Ectodermal cell (in vitro differentiated cells): ENCODE measurements at regions not wholly inside any gene's neighbourhood (a gene's known extent, or its start where the extent isn't known, plus 50 kb on each side); places are given as distances from the start of the nearest gene placed in this dataset.
"Not testable (repeated sequence)": the region's sequence is repeated elsewhere in the genome, so short reads cannot be mapped to it uniquely, and the experiment has no call there.

Experiments used
- H3K27ac ChIP-seq: 2 replicates; pipeline ENCODE4 v1.7.0; 2013; ENCODE audit warnings: mild to moderate bottlenecking, low read depth, low read length; ENCODE audit not compliant: insufficient read depth, poor library complexity, severe bottlenecking
- H3K27me3 ChIP-seq: 2 replicates; pipeline ENCODE4 v1.7.0; 2013; ENCODE audit warnings: mild to moderate bottlenecking, low read length; ENCODE audit not compliant: insufficient read depth, control insufficient read depth, poor library complexity, severe bottlenecking
- H3K36me3 ChIP-seq: one replicate; pipeline ENCODE4 v1.7.0; 2013; ENCODE audit warnings: low read length; ENCODE audit not compliant: control insufficient read depth, insufficient read depth
- H3K4me1 ChIP-seq: one replicate; pipeline ENCODE4 v1.7.0; 2013; ENCODE audit warnings: low read length; ENCODE audit not compliant: control insufficient read depth, insufficient read depth
- H3K4me3 ChIP-seq: 2 replicates; pipeline ENCODE4 v1.7.0; 2013; ENCODE audit warnings: low read depth, low read length, control low read depth; ENCODE audit not compliant: insufficient read depth
- H3K9me3 ChIP-seq: 2 replicates; pipeline ENCODE4 v1.7.0; 2013; ENCODE audit warnings: mild to moderate bottlenecking, low read length, moderate library complexity; ENCODE audit not compliant: control insufficient read depth
- WGBS, 2 experiments: methylation state at CpG; one replicate each; pipeline ENCODE4 v1.1.7; 2013; ENCODE audit warnings: missing lambda C conversion rate in 2 of 2; 5-methylcytosine and 5-hydroxymethylcytosine counted together

GRCh38 chr2:83233326-83233725 is 1225.8 kb downstream of the SUCLG1 start:
- Histone ChIP-seq H3K9me3 (no peaks in the 10 kb centered on the region), H3K4me3 (no peak overlapping the region), H3K4me1 (peaks cover 9% of the 10 kb centered on the region), H3K27ac (no peak overlapping the region), H3K36me3 (no peaks in the 10 kb centered on the region), H3K27me3 (no peaks in the 10 kb centered on the region)

GRCh38 chr2:83229443-83229842 is 1229.6 kb downstream of the SUCLG1 start:
- no peak overlapping the region for H3K4me3 ChIP-seq
- H3K4me1 ChIP-seq = peaks cover 6% of the 10 kb centered on the region
- no peaks in the 10 kb centered on the region for H3K9me3 ChIP-seq
- no peaks in the 10 kb centered on the region for H3K27me3 ChIP-seq
- H3K27ac ChIP-seq = no peak overlapping the region
- no peaks in the 10 kb centered on the region for H3K36me3 ChIP-seq
- 86 to 92% methylated on average over 1 to 2 of the region's 2 CpGs for WGBS, 2 experiments

GRCh38 chr2:83224591-83225200 is 1234.4 kb downstream of the SUCLG1 start:
- H3K36me3 ChIP-seq = no peaks in the 10 kb centered on the region
- no peak overlapping the region for H3K27ac ChIP-seq
- no peak overlapping the region for H3K4me3 ChIP-seq
- no peaks in the 10 kb centered on the region for H3K4me1 ChIP-seq
- WGBS, 2 experiments = 94% methylated on average over 4 of the region's 5 CpGs; no CpG with 5 or more reads in 1 of the 2 experiments
- H3K27me3 ChIP-seq = no peaks in the 10 kb centered on the region
- no peaks in the 10 kb centered on the region for H3K9me3 ChIP-seq

- H3K4me3 ChIP-seq = no peak overlapping the region
- no peaks in the 10 kb centered on the region for H3K9me3 ChIP-seq
- H3K27me3 ChIP-seq = no peaks in the 10 kb centered on the region
- H3K4me1 ChIP-seq = no peaks in the 10 kb centered on the region
- H3K36me3 ChIP-seq = no peaks in the 10 kb centered on the region
- no peak overlapping the region for H3K27ac ChIP-seq
- WGBS, 2 experiments = 89 to 95% methylated on average over 2 to 4 of the region's 4 CpGs
Observed at GRCh38 chr2:83221258-83221657, 1237.8 kb downstream of the SUCLG1 start.

- Histone ChIP-seq H3K36me3 (no peaks in the 10 kb centered on the region), H3K4me1 (no peaks in the 10 kb centered on the region)
- WGBS, 2 experiments = 85 to 93% methylated on average over 2 of the region's 4 CpGs
Observed at GRCh38 chr2:83217854-83218253, 1241.2 kb downstream of the SUCLG1 start.

GRCh38 chr2:83196225-83196624 is 1262.9 kb downstream of the SUCLG1 start:
- WGBS, 2 experiments = no CpG with 5 or more reads among the region's 1 CpG
- Histone ChIP-seq H3K36me3 (no peaks in the 10 kb centered on the region), H3K4me3 (no peak overlapping the region), H3K27ac (no peak overlapping the region), H3K4me1 (no peaks in the 10 kb centered on the region), H3K27me3 (no peaks in the 10 kb centered on the region), H3K9me3 (no peaks in the 10 kb centered on the region)

More at GRCh38 chr2:83217854-83218253, 1241.2 kb downstream of the SUCLG1 start:
- H3K27ac ChIP-seq = no peak overlapping the region
- H3K9me3 ChIP-seq = no peaks in the 10 kb centered on the region
- H3K27me3 ChIP-seq = no peaks in the 10 kb centered on the region
- H3K4me3 ChIP-seq = no peak overlapping the region

GRCh38 chr2:83191316-83191715 is 1267.8 kb downstream of the SUCLG1 start:
- H3K9me3 ChIP-seq = no peaks in the 10 kb centered on the region
- no peaks in the 10 kb centered on the region for H3K36me3 ChIP-seq
- H3K4me3 ChIP-seq = no peak overlapping the region
- no peaks in the 10 kb centered on the region for H3K27me3 ChIP-seq
- no peaks in the 10 kb centered on the region for H3K4me1 ChIP-seq
- no peak overlapping the region for H3K27ac ChIP-seq
- 97 to 100% methylated on average over 2 of the region's 2 CpGs for WGBS, 2 experiments

- Histone ChIP-seq H3K9me3 (no peaks in the 10 kb centered on the region), H3K36me3 (no peaks in the 10 kb centered on the region), H3K27me3 (no peaks in the 10 kb centered on the region), H3K27ac (no peak overlapping the region), H3K4me1 (no peaks in the 10 kb centered on the region), H3K4me3 (no peak overlapping the region)
- WGBS, 2 experiments = 94 to 97% methylated on average over 7 to 8 of the region's 8 CpGs
Observed at GRCh38 chr2:83186105-83186760, 1272.8 kb downstream of the SUCLG1 start.

- H3K9me3 ChIP-seq, H3K4me3 ChIP-seq, H3K27me3 ChIP-seq, H3K4me1 ChIP-seq, H3K27ac ChIP-seq, H3K36me3 ChIP-seq: not testable (repeated sequence)
- 97% methylated on average over 34 of the region's 34 CpGs for WGBS, 2 experiments
Observed at GRCh38 chr2:83180862-83181530, 1278.1 kb downstream of the SUCLG1 start.

- Histone ChIP-seq H3K4me1 (no peaks in the 10 kb centered on the region), H3K36me3 (no peaks in the 10 kb centered on the region), H3K4me3 (no peak overlapping the region), H3K9me3 (no peaks in the 10 kb centered on the region), H3K27ac (no peak overlapping the region), H3K27me3 (no peaks in the 10 kb centered on the region)
- 100% methylated on average over 2 of the region's 2 CpGs; no CpG with 5 or more reads in 1 of the 2 experiments for WGBS, 2 experiments
Observed at GRCh38 chr2:83176539-83176938, 1282.5 kb downstream of the SUCLG1 start.
